ENCODE measurements at regions not wholly inside any gene's neighbourhood (a gene's known extent, or its start where the extent isn't known, plus 50 kb on each side); places are given as distances from the start of the nearest gene placed in this dataset.

DNA sequence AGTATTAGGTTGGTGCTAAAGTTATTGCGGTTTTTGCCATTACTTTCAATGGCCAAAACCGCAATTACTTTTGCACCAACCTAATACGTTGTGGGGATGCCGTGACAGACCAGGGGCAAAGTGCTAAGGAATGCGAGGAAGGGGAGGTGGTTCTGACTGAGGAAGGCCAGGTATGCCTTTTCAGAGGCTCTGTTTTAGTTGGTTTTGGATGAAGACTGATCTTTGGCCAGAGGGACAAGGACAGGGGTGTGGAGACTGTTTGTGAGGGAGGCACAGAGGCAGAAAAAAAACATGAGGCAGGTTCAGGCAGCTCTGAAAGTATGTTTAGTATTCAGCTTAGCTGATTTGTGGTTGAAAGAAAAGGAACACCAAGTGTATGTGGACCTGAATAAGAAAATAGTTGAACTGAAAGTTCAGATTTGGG lies 358.2 kb downstream of the RPS6KC1 start:
- H3K4me3 ChIP-seq (ENCODE audit: insufficient read depth, low read depth, low read length): no peak overlapping the region
- H3K4me2 ChIP-seq (ENCODE audit: low read depth, low read length): no peak overlapping the region
- TF ChIP-seq BHLHE40 (IDR thresholded peaks at IDR 0.05; ENCODE audit: low read depth, low read length): no peak
- TF ChIP-seq, protein P1, sequence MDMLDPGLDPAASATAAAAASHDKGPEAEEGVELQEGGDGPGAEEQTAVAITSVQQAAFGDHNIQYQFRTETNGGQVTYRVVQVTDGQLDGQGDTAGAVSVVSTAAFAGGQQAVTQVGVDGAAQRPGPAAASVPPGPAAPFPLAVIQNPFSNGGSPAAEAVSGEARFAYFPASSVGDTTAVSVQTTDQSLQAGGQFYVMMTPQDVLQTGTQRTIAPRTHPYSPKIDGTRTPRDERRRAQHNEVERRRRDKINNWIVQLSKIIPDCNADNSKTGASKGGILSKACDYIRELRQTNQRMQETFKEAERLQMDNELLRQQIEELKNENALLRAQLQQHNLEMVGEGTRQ (IDR thresholded peaks at IDR 0.05; ENCODE audit: low read depth, low read length): no peak
- no peak for TF ChIP-seq MAFK (IDR thresholded peaks at IDR 0.05; ENCODE audit: low read depth, low read length)
- TF ChIP-seq SMC3 (IDR thresholded peaks at IDR 0.05; ENCODE audit: low read depth, low read length): no peak
- TF ChIP-seq POLR2A (IDR thresholded peaks at IDR 0.05; ENCODE audit: low read depth, low read length): no peak
- no peak for TF ChIP-seq CHD1 (IDR thresholded peaks at IDR 0.05; ENCODE audit: low read depth, low read length)
- no peak for TF ChIP-seq MXI1 (IDR thresholded peaks at IDR 0.05; ENCODE audit: borderline replicate concordance, low read depth, low read length)
- no peak for TF ChIP-seq MAZ (IDR thresholded peaks at IDR 0.05; ENCODE audit: borderline replicate concordance, low read depth, low read length)
- TF ChIP-seq, protein P2, sequence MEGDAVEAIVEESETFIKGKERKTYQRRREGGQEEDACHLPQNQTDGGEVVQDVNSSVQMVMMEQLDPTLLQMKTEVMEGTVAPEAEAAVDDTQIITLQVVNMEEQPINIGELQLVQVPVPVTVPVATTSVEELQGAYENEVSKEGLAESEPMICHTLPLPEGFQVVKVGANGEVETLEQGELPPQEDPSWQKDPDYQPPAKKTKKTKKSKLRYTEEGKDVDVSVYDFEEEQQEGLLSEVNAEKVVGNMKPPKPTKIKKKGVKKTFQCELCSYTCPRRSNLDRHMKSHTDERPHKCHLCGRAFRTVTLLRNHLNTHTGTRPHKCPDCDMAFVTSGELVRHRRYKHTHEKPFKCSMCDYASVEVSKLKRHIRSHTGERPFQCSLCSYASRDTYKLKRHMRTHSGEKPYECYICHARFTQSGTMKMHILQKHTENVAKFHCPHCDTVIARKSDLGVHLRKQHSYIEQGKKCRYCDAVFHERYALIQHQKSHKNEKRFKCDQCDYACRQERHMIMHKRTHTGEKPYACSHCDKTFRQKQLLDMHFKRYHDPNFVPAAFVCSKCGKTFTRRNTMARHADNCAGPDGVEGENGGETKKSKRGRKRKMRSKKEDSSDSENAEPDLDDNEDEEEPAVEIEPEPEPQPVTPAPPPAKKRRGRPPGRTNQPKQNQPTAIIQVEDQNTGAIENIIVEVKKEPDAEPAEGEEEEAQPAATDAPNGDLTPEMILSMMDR (conservative IDR thresholded peaks at IDR 0.05; ENCODE audit: low read depth, low read length): no peak
- no peak for TF ChIP-seq CEBPB (IDR thresholded peaks at IDR 0.05; ENCODE audit: low read depth, low read length)
- no peak for TF ChIP-seq NFE2L2 (IDR thresholded peaks at IDR 0.05; ENCODE audit: low read depth, low read length)
- no peak for TF ChIP-seq RFX5 (IDR thresholded peaks at IDR 0.05; ENCODE audit: low read depth, low read length)
- TF ChIP-seq RAD21 (IDR thresholded peaks at IDR 0.05; ENCODE audit: low read length): no peak
- no peak for TF ChIP-seq RCOR1 (IDR thresholded peaks at IDR 0.05; ENCODE audit: insufficient replicate concordance, low read length)
- TF ChIP-seq, protein P3, sequence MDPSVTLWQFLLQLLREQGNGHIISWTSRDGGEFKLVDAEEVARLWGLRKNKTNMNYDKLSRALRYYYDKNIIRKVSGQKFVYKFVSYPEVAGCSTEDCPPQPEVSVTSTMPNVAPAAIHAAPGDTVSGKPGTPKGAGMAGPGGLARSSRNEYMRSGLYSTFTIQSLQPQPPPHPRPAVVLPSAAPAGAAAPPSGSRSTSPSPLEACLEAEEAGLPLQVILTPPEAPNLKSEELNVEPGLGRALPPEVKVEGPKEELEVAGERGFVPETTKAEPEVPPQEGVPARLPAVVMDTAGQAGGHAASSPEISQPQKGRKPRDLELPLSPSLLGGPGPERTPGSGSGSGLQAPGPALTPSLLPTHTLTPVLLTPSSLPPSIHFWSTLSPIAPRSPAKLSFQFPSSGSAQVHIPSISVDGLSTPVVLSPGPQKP (IDR thresholded peaks at IDR 0.05; ENCODE audit: borderline replicate concordance, low read depth, low read length): no peak
- no peak for TF ChIP-seq FOS (IDR thresholded peaks at IDR 0.05; ENCODE audit: low read depth, low read length)
- no peak overlapping the region for H2AFZ ChIP-seq (replicated peaks; ENCODE audit: low read length, poor library complexity)
- H2AK5ac ChIP-seq (ENCODE audit: low read depth, low read length): no peak overlapping the region
- H2AK9ac ChIP-seq (replicated peaks; ENCODE audit: low read depth, low read length, poor library complexity): no peak overlapping the region
- H3K9me1 ChIP-seq (ENCODE audit: insufficient read depth, low read length): no peaks in the 10 kb centered on the region
- no peak for ATAC-seq (ENCODE audit: low read depth)
- no peak overlapping the region for H4K91ac ChIP-seq (ENCODE audit: insufficient read depth, low read depth, low read length)
- no peaks in the 10 kb centered on the region for H3K79me1 ChIP-seq (ENCODE audit: low read depth in 1 of 2, low read length in 2 of 2)
- no peak overlapping the region for H2BK120ac ChIP-seq (ENCODE audit: low read depth, low read length)
- POLR2A ChIA-PET (ENCODE audit: unreplicated experiment): no interaction called here
- H2BK20ac ChIP-seq (ENCODE audit: low read depth, low read length): no peak overlapping the region
- no TSS peak for BruUV-seq (replicated peaks)
- no peak overlapping the region for H4K5ac ChIP-seq (ENCODE audit: low read depth, low read length)
- H3K27ac ChIP-seq (ENCODE audit: insufficient read depth, low read length): no peak overlapping the region
- H3K36me3 ChIP-seq (ENCODE audit: control insufficient read depth, insufficient read depth, low read length): no peaks in the 10 kb centered on the region
- H3K9me3 ChIP-seq (ENCODE audit: control insufficient read depth, insufficient read depth, low read length): 0 out of 2 replicates have a peak, but pooled peaks cover 2% of the 10 kb centered on the region
- CTCF ChIA-PET: no interaction called here
- no peak overlapping the region for H3K14ac ChIP-seq (replicated peaks; ENCODE audit: low read depth, low read length)
- H4K20me1 ChIP-seq (ENCODE audit: insufficient read depth, low read length): no peaks in the 10 kb centered on the region
- dilution Hi-C loops (cut with HindIII; ENCODE audit: low sequenced_read_pairs, unreplicated experiment): no loop called here
- no peak overlapping the region for H3K9ac ChIP-seq (ENCODE audit: low read depth, low read length)
- 60% methylated on average over 1 of the region's 5 CpGs; no CpG with 5 or more reads in 1 of the 2 experiments for WGBS, 2 experiments (ENCODE audit: extremely low coverage in 2 of 2, insufficient read length in 1 of 2)
- no peak overlapping the region for H3K23ac ChIP-seq (ENCODE audit: low read depth, low read length)
- no peak overlapping the region for H3K18ac ChIP-seq (ENCODE audit: low read depth, low read length)
- no peak overlapping the region for H3K4ac ChIP-seq (ENCODE audit: low read depth, low read length)
- no peak overlapping the region for H2BK15ac ChIP-seq (ENCODE audit: low read depth, low read length)
- in situ Hi-C loops (cut with MboI; ENCODE audit: low sequenced_read_pairs): no loop called here
- intact Hi-C loops (cut with micrococcal nuclease): no loop called here
- H2BK5ac ChIP-seq (ENCODE audit: low read depth, low read length, poor library complexity, severe bottlenecking): no peak overlapping the region
- H4K8ac ChIP-seq (ENCODE audit: low read depth in 2 of 2, low read length in 2 of 2): no peak overlapping the region
- H3K56ac ChIP-seq (ENCODE audit: extremely low read depth, insufficient read depth, low read length): no peak overlapping the region
- H3K27me3 ChIP-seq (ENCODE audit: control insufficient read depth, insufficient read depth, low read length): no peaks in the 10 kb centered on the region
- no peaks in the 10 kb centered on the region for H3K4me1 ChIP-seq (ENCODE audit: control insufficient read depth, insufficient read depth, low read length)
- no peak for DNase-seq

Data from IMR-90 (cell line).